Sigmoid colon (tissue), 4 donors: ENCODE measurements at regions not wholly inside any gene's neighbourhood (a gene's known extent, or its start where the extent isn't known, plus 50 kb on each side); places are given as distances from the start of the nearest gene placed in this dataset.

Experiments
- CTCF ChIP-seq, 4 experiments: fragments of 450-650 bp in 3 of 4; fragments of 200-600 bp in 1 of 4; IDR thresholded peaks; one replicate each; pipeline ENCODE4 v1.5.1; 2016 to 2019; ENCODE audit warnings: antibody characterized with exemption in 4 of 4, mild to moderate bottlenecking in 3 of 4, moderate library complexity in 2 of 4
- EP300 ChIP-seq, 4 donors: sonication (generic); formaldehyde crosslinking; IDR thresholded peaks; one replicate each; pipeline ENCODE4 v1.6.1; 2017; ENCODE audit warnings: antibody characterized with exemption in 4 of 4
- POLR2A ChIP-seq, 2 donors: fragments of 450-650 bp; IDR thresholded peaks; one replicate each; pipeline ENCODE4 v1.6.1; 2016; ENCODE audit warnings: antibody characterized with exemption in 2 of 2, mild to moderate bottlenecking in 2 of 2, moderate library complexity in 2 of 2
- POLR2AphosphoS5 ChIP-seq, 4 donors: sonication (generic); formaldehyde crosslinking; IDR thresholded peaks; one replicate each; pipeline ENCODE4 v1.6.1; 2017; ENCODE audit warnings: antibody characterized with exemption in 4 of 4

DNA sequence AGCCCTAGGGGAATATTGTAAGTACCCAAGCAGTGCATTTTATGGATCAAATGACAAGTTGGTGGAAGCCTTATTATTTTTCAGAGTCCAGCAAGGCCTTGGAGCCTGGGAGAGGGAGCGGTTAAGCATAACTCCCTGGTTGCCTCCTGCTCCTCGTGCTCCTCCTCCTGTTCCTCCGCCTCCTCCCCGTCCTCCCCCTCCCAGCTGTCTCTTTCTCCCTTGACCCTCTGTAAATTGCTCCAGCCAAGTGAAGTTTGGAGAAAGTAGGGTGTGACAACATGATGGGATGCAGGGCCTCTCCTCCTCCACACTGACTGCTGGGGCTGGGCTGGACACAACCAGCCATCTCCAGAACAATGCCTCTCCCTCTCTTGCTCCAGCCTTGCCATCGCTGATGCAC lies 586.9 kb downstream of the CCDC171 start:
- TF ChIP-seq CTCF (IDR thresholded peaks at IDR 0.05) (no peak), POLR2AphosphoS5 (IDR thresholded peaks at IDR 0.05) (no peak), EP300 (IDR thresholded peaks at IDR 0.05) (no peak), POLR2A (IDR thresholded peaks at IDR 0.05) (no peak)
